ENCODE measurements at regions not wholly inside any gene's neighbourhood (a gene's known extent, or its start where the extent isn't known, plus 50 kb on each side); places are given as distances from the start of the nearest gene placed in this dataset.

DNA sequence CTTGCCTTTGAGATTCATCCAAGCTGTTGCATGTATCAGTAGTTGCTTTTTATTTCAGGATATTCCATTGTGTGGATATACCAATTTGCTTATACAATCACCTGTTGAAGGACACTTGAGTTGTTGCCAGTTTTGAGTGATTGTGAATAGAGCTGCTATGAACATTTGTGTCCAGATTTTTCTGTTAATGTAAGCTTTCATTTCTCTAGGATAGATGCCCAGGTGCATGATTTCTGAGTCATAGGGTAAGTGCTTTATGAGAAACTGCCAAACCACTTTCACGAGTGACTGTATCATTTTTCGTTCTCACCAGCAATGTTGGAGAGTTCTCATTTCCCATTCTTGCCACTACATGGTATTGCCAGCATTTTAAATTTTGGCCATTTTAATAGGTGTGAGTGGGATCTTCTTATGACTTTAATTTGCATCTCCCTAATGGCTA, 434.6 kb upstream of the RGS6 start:
- Histone ChIP-seq H3K27ac (ENCODE audit: insufficient read depth, low read depth, low read length) (no peak overlapping the region), H3K9ac (replicated peaks; ENCODE audit: extremely low read depth, insufficient read depth, low read length) (no peak overlapping the region), H3K4me2 (ENCODE audit: insufficient read depth, low read length) (no peak overlapping the region), H3K9me1 (replicated peaks; ENCODE audit: control insufficient read depth, extremely low read depth, insufficient read depth, low read length) (no peaks in the 10 kb centered on the region), H3K27me3 (ENCODE audit: control insufficient read depth in 2 of 2, insufficient read depth in 2 of 2, low read length in 2 of 2) (no peaks in the 10 kb centered on the region), H3K9me3 (replicated peaks; ENCODE audit: control insufficient read depth, insufficient read depth, low read length) (no peaks in the 10 kb centered on the region), H2AFZ (ENCODE audit: low read depth, low read length) (no peak overlapping the region), H3K4me3 (replicated peaks in 1 of 3; ENCODE audit: insufficient read depth in 1 of 3, low read depth in 1 of 3, low read length in 3 of 3) (no peak overlapping the region), H3K4me1 (ENCODE audit: control insufficient read depth, extremely low read depth, insufficient read depth, low read length) (no peaks in the 10 kb centered on the region), H3K79me2 (ENCODE audit: control insufficient read depth, insufficient read depth, low read length) (no peaks in the 10 kb centered on the region), H4K20me1 (replicated peaks; ENCODE audit: control insufficient read depth, extremely low read depth, insufficient read depth, low read length) (no peaks in the 10 kb centered on the region), H3K36me3 (ENCODE audit: control insufficient read depth in 2 of 2, extremely low read depth in 1 of 2, insufficient read depth in 2 of 2, low read length in 2 of 2) (no peaks in the 10 kb centered on the region)
- peak; percentile 25 for DNase-seq (ENCODE audit: low read depth, low spot score)
- no TSS peak for BruUV-seq (replicated peaks)
- FAIRE-seq: no peak
- dilution Hi-C loops (cut with MboI; ENCODE audit: extremely low pct_ligation_motif_present, low sequenced_read_pairs): no loop called here
- intact Hi-C loops (cut with micrococcal nuclease): no loop called here
- CTCF ChIA-PET: interaction anchor here (1.4 kb wide), 1 partner anchor 12 kb away, joined by 4 read pairs; no protein-coding TSS in a partner anchor
- TF ChIP-seq JUN (IDR thresholded peaks at IDR 0.05; ENCODE audit: borderline replicate concordance, insufficient read depth, insufficient read length, low read depth): no peak
- TF ChIP-seq MYC (IDR thresholded peaks at IDR 0.05; ENCODE audit: low read depth, low read length): no peak
- no peak for TF ChIP-seq POLR2AphosphoS5 (IDR thresholded peaks at IDR 0.05; ENCODE audit: insufficient read depth, low read depth, low read length)
- no peak for TF ChIP-seq FOS (IDR thresholded peaks at IDR 0.05; ENCODE audit: borderline replicate concordance, insufficient read depth, low read length)
- POLR2A ChIA-PET: no interaction called here

DNA sequence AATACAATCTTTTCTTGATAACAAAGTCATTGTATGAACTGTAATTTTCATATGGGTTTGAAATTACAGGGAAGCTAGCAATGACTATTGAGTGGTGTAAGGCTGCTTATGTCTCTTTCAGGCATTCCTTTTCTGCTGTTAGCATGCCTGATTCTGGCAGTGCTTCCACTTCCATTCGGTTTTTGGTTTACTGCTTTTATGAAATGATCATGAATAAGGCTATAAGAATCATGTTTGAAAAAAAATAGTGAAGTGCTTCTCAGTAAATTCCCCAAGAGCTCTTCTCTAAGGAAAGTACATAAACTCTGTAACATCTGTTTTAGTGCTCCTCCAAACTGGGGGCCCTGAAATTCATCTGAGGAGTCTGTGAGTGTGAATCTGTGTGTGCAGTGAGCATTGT, 434.0 kb upstream of the RGS6 start:
- H3K9me1 ChIP-seq (replicated peaks; ENCODE audit: control insufficient read depth, extremely low read depth, insufficient read depth, low read length): no peaks in the 10 kb centered on the region
- H3K36me3 ChIP-seq (ENCODE audit: control insufficient read depth in 2 of 2, extremely low read depth in 1 of 2, insufficient read depth in 2 of 2, low read length in 2 of 2): no peaks in the 10 kb centered on the region
- dilution Hi-C loops (cut with MboI; ENCODE audit: extremely low pct_ligation_motif_present, low sequenced_read_pairs) (no loop called here), intact Hi-C loops (cut with micrococcal nuclease) (no loop called here)
- H3K79me2 ChIP-seq (ENCODE audit: control insufficient read depth, insufficient read depth, low read length): no peaks in the 10 kb centered on the region
- no peaks in the 10 kb centered on the region for H3K9me3 ChIP-seq (replicated peaks; ENCODE audit: control insufficient read depth, insufficient read depth, low read length)
- TF ChIP-seq, protein P1, sequence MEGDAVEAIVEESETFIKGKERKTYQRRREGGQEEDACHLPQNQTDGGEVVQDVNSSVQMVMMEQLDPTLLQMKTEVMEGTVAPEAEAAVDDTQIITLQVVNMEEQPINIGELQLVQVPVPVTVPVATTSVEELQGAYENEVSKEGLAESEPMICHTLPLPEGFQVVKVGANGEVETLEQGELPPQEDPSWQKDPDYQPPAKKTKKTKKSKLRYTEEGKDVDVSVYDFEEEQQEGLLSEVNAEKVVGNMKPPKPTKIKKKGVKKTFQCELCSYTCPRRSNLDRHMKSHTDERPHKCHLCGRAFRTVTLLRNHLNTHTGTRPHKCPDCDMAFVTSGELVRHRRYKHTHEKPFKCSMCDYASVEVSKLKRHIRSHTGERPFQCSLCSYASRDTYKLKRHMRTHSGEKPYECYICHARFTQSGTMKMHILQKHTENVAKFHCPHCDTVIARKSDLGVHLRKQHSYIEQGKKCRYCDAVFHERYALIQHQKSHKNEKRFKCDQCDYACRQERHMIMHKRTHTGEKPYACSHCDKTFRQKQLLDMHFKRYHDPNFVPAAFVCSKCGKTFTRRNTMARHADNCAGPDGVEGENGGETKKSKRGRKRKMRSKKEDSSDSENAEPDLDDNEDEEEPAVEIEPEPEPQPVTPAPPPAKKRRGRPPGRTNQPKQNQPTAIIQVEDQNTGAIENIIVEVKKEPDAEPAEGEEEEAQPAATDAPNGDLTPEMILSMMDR (IDR thresholded peaks at IDR 0.05; ENCODE audit: extremely low read depth in 1 of 2, insufficient read depth in 1 of 2, low read depth in 1 of 2, low read length in 2 of 2): no peak
- TF ChIP-seq POLR2AphosphoS5 (IDR thresholded peaks at IDR 0.05; ENCODE audit: insufficient read depth, low read depth, low read length): no peak
- no peak for TF ChIP-seq POLR2A (IDR thresholded peaks at IDR 0.05; ENCODE audit: low read depth, low read length)
- no peak for TF ChIP-seq JUN (IDR thresholded peaks at IDR 0.05; ENCODE audit: borderline replicate concordance, insufficient read depth, insufficient read length, low read depth)
- no peak for TF ChIP-seq EZH2 (IDR thresholded peaks at IDR 0.05; ENCODE audit: borderline replicate concordance, low read depth, low read length, severe bottlenecking)
- TF ChIP-seq GATA2 (IDR thresholded peaks at IDR 0.05; ENCODE audit: insufficient read depth, insufficient read length, low read depth, low read length): no peak
- TF ChIP-seq, protein P2, sequence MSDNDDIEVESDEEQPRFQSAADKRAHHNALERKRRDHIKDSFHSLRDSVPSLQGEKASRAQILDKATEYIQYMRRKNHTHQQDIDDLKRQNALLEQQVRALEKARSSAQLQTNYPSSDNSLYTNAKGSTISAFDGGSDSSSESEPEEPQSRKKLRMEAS (IDR thresholded peaks at IDR 0.05; ENCODE audit: insufficient read depth, insufficient read length): no peak
- H3K4me3 ChIP-seq (replicated peaks in 1 of 3; ENCODE audit: insufficient read depth in 1 of 3, low read depth in 1 of 3, low read length in 3 of 3): no peak overlapping the region
- no TSS peak for BruUV-seq (replicated peaks)
- no peak overlapping the region for H3K9ac ChIP-seq (replicated peaks; ENCODE audit: extremely low read depth, insufficient read depth, low read length)
- H2AFZ ChIP-seq (ENCODE audit: low read depth, low read length): no peak overlapping the region
- DNase-seq (ENCODE audit: low read depth, low spot score): no peak
- ChIA-PET POLR2A (no interaction called here), CTCF (interaction anchor here (1.4 kb wide), 1 partner anchor 11 kb away, joined by 4 read pairs; no protein-coding TSS in a partner anchor)
- H3K4me1 ChIP-seq (ENCODE audit: control insufficient read depth, extremely low read depth, insufficient read depth, low read length): no peaks in the 10 kb centered on the region
- no peak overlapping the region for H3K27ac ChIP-seq (ENCODE audit: insufficient read depth, low read depth, low read length)
- FAIRE-seq: no peak
- no peaks in the 10 kb centered on the region for H3K27me3 ChIP-seq (ENCODE audit: control insufficient read depth in 2 of 2, insufficient read depth in 2 of 2, low read length in 2 of 2)
- H3K4me2 ChIP-seq (ENCODE audit: insufficient read depth, low read length): no peak overlapping the region
- H4K20me1 ChIP-seq (replicated peaks; ENCODE audit: control insufficient read depth, extremely low read depth, insufficient read depth, low read length): no peaks in the 10 kb centered on the region
